Neuronal stem cell (in vitro differentiated cells): ENCODE measurements at regions not wholly inside any gene's neighbourhood (a gene's known extent, or its start where the extent isn't known, plus 50 kb on each side); places are given as distances from the start of the nearest gene placed in this dataset.

Experiments
- DNase-seq: peaks from one replicate; pipeline ENCODE4 v3.0.0-alpha.2; 2013; ENCODE audit warnings: low spot score
- H2AFZ ChIP-seq: one replicate; pipeline ENCODE4 v1.6.1; 2013; ENCODE audit warnings: mild to moderate bottlenecking, low read length, inconsistent platforms
- H2AK5ac ChIP-seq: 2 replicates; pipeline ENCODE4 v1.6.1; 2013; ENCODE audit warnings: low read depth, mild to moderate bottlenecking, inconsistent platforms, low read length, moderate library complexity, mixed read lengths
- H2BK120ac ChIP-seq: 2 replicates; pipeline ENCODE4 v1.6.1; 2013; ENCODE audit warnings: low read depth, mild to moderate bottlenecking, inconsistent platforms, low read length, moderate library complexity, mixed read lengths
- H2BK12ac ChIP-seq: one replicate; pipeline ENCODE4 v1.6.1; 2013; ENCODE audit warnings: low read length, inconsistent platforms
- H2BK15ac ChIP-seq: 2 replicates; pipeline ENCODE4 v1.6.1; 2013; ENCODE audit warnings: mild to moderate bottlenecking, low read length, inconsistent platforms, mixed read lengths
- H2BK5ac ChIP-seq: one replicate; pipeline ENCODE4 v1.6.1; 2013; ENCODE audit warnings: inconsistent platforms, mild to moderate bottlenecking, low read length, moderate library complexity
- H3K14ac ChIP-seq: one replicate; pipeline ENCODE4 v1.6.1; 2013; ENCODE audit warnings: low read length, inconsistent platforms
- H3K18ac ChIP-seq: 2 replicates; pipeline ENCODE4 v1.6.1; 2013; ENCODE audit warnings: low read length, inconsistent platforms
- H3K23ac ChIP-seq: 2 replicates; pipeline ENCODE4 v1.6.1; 2013; ENCODE audit warnings: low read depth, mild to moderate bottlenecking, mixed read lengths, low read length, inconsistent platforms; ENCODE audit not compliant: poor library complexity
- H3K27ac ChIP-seq: replicated peaks from 3 replicates; pipeline ENCODE4 v1.5.1; 2013; ENCODE audit warnings: low read length, inconsistent platforms
- H3K27me3 ChIP-seq, 3 experiments: 2 replicates each; pipeline ENCODE4 v1.6.1; 2013; ENCODE audit warnings: low read length in 3 of 3, mild to moderate bottlenecking in 2 of 3, inconsistent platforms in 1 of 3, low read depth in 1 of 3, mixed read lengths in 1 of 3, moderate library complexity in 1 of 3; ENCODE audit not compliant: control insufficient read depth in 3 of 3, insufficient read depth in 3 of 3
- H3K36me3 ChIP-seq, 2 donors: replicated peaks in 1 of 2; 2 replicates each; pipeline ENCODE4 v1.6.1; 2013; ENCODE audit warnings: low read length in 2 of 2; ENCODE audit not compliant: control insufficient read depth in 2 of 2, insufficient read depth in 2 of 2
- H3K4ac ChIP-seq: 2 replicates; pipeline ENCODE4 v1.6.1; 2013; ENCODE audit warnings: inconsistent platforms, mild to moderate bottlenecking, low read length, moderate library complexity
- H3K4me1 ChIP-seq, 2 donors: 1 replicate in 1 of 2; 2 replicates in 1 of 2; pipeline ENCODE4 v1.6.1; 2013; ENCODE audit warnings: low read length in 2 of 2, low read depth in 1 of 2; ENCODE audit not compliant: control insufficient read depth in 2 of 2, insufficient read depth in 1 of 2
- H3K4me2 ChIP-seq: one replicate; pipeline ENCODE4 v1.6.1; 2013; ENCODE audit warnings: mild to moderate bottlenecking, low read length, inconsistent platforms; ENCODE audit not compliant: insufficient read depth, poor library complexity, severe bottlenecking
- H3K4me3 ChIP-seq, 2 donors: 2 replicates each; pipeline ENCODE4 v1.5.1; 2013; ENCODE audit warnings: low read length in 2 of 2, mild to moderate bottlenecking in 2 of 2, inconsistent platforms in 1 of 2, moderate library complexity in 1 of 2
- H3K79me1 ChIP-seq: one replicate; pipeline ENCODE4 v1.6.1; 2013; ENCODE audit warnings: low read depth, mild to moderate bottlenecking, inconsistent platforms, low read length, moderate library complexity
- H3K9ac ChIP-seq: one replicate; pipeline ENCODE4 v1.6.1; 2013; ENCODE audit warnings: mild to moderate bottlenecking, low read depth, low read length, inconsistent platforms; ENCODE audit not compliant: poor library complexity
- H3K9me3 ChIP-seq, 2 donors: replicated peaks in 1 of 2; 2 replicates each; pipeline versions ENCODE3 to v1.6.1; 2013; ENCODE audit warnings: low read length in 2 of 2, mild to moderate bottlenecking in 2 of 2, inconsistent platforms in 1 of 2, low read depth in 1 of 2, mixed read lengths in 1 of 2, moderate library complexity in 1 of 2; ENCODE audit not compliant: control insufficient read depth in 2 of 2, insufficient read depth in 1 of 2
- H4K8ac ChIP-seq: one replicate; pipeline ENCODE4 v1.6.1; 2013; ENCODE audit warnings: low read depth, mild to moderate bottlenecking, inconsistent platforms, low read length, moderate library complexity
- H4K91ac ChIP-seq: one replicate; pipeline ENCODE4 v1.6.1; 2013; ENCODE audit warnings: low read length, low read depth, mild to moderate bottlenecking, inconsistent platforms; ENCODE audit not compliant: poor library complexity
- WGBS, 2 donors: extraction: QIAGEN DNeasy Blood & Tissue Kit; methylation state at CpG; one replicate each; pipeline ENCODE4 v1.1.7; 2013; ENCODE audit warnings: missing lambda C conversion rate in 2 of 2, mixed read lengths in 1 of 2; ENCODE audit not compliant: insufficient read length in 2 of 2, insufficient replicate concordance in 1 of 2; ENCODE audit errors: extremely low coverage in 2 of 2; 5-methylcytosine and 5-hydroxymethylcytosine counted together

DNA sequence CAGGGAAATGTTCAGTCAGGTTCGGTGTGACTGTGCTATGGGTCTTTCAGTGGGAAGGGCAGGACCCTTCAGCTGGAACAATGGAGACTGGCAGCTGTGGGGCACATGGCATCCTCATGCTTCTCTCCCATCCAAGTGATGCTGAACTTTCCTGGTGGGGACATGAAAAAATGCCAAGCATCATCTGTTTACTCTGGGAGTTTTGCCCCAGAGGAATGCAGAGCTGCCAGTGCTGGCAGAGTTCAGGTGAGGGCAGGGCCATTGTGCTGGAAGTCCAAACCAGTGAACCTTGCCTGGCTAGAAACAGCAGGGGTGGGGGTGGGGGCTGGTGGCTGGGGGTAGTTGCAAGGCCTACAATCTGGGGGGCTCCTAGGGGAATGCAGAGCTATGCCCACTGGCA, 1320.6 kb downstream of the PCDH9 start:
- Histone ChIP-seq H3K14ac (no peak overlapping the region), H3K79me1 (no peaks in the 10 kb centered on the region), H4K91ac (no peak overlapping the region), H2BK120ac (no peak overlapping the region), H3K4ac (no peak overlapping the region), H3K9me3 (peaks cover 0 to 3% of the 10 kb centered on the region in 2 donors), H3K23ac (no peak overlapping the region), H2AFZ (no peak overlapping the region), H3K27ac (no peak overlapping the region), H2AK5ac (no peak overlapping the region), H3K9ac (no peak overlapping the region), H3K4me1 (no peaks in the 10 kb centered on the region), H2BK12ac (no peak overlapping the region), H3K18ac (no peak overlapping the region), H3K4me2 (no peak overlapping the region), H4K8ac (no peak overlapping the region), H2BK5ac (no peak overlapping the region), H2BK15ac (no peak overlapping the region), H3K36me3 (no peaks in the 10 kb centered on the region), H3K4me3 (no peak overlapping the region), H3K27me3 (no peaks in the 10 kb centered on the region)
- no peak for DNase-seq
- WGBS, 2 donors = no CpG with 5 or more reads among the region's 1 CpG

DNA sequence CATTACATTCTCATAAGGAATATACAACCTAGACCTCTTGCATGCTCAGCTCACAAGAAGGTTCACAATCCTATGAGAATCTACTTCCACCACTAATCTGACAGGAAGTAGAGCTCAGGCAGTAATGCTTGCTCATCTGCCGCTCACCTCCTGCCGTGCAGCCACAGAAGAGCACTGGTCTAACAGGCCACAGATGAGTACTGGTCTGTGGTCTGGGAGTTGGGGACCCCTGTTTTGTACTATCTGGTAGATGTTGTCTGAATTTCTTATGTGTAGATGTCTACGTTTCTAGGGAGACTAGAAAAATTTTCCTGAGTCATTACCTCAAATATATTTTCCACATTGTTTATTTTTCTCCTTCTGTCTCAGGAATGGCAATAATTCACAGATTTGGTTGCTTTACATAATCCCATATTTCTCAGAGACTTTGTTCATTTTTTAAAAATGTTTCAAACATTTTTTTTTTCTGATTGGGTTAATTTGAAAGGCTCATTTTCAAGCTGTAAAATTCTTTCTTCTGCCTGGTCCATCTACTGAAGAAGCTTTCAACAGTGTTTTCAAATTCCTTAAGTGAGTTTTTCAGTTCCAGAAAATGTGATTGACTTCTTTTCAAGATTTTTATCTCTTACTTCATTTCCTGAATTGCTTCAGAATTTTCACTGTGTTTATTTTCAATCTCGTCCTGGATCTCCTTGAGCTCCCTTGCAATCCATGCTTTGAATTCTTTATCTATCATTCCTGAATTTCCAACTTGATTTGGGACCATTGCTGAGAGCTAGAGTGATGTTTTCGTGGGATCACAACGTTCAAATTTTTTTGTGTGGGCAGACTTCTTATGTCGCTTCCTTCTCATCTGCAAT, 1322.2 kb downstream of the PCDH9 start:
- Histone ChIP-seq H3K27me3 (no peaks in the 10 kb centered on the region), H3K27ac (no peak overlapping the region), H3K9ac (no peak overlapping the region), H4K8ac (no peak overlapping the region), H3K14ac (no peak overlapping the region), H3K4me1 (no peaks in the 10 kb centered on the region), H3K4me3 (no peak overlapping the region), H3K79me1 (no peaks in the 10 kb centered on the region), H3K4ac (no peak overlapping the region), H3K9me3 (peaks cover 0 to 3% of the 10 kb centered on the region in 2 donors), H3K18ac (no peak overlapping the region), H2BK120ac (no peak overlapping the region), H2AFZ (no peak overlapping the region), H3K36me3 (no peaks in the 10 kb centered on the region), H4K91ac (no peak overlapping the region), H2BK5ac (no peak overlapping the region), H2BK15ac (no peak overlapping the region), H3K4me2 (no peak overlapping the region), H2AK5ac (no peak overlapping the region), H3K23ac (no peak overlapping the region), H2BK12ac (no peak overlapping the region)
- no peak for DNase-seq
- WGBS, 2 donors = no CpG with 5 or more reads among the region's 7 CpGs

DNA sequence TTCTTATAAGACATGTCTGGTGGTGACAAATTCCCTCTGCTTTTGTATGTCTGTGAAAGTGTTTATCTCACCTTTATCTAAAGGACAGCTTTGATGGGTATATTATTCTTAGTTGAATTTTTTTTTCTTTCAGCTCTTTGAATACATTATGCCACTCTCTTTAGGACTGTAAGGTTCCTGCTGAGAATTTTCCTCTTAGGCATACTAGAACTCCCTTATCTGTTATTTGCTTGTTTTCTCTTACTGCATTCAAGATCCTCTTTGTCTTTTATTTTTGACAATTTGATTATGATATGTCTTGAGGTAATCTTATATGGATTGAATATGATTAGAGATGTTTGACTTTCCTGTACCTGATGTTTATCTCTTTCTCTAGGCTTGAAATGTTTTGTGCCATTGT, 1328.4 kb downstream of the PCDH9 start:
- H3K4ac ChIP-seq = no peak overlapping the region
- no peak overlapping the region for H3K18ac ChIP-seq
- no peak overlapping the region for H3K4me3 ChIP-seq
- H3K79me1 ChIP-seq = no peaks in the 10 kb centered on the region
- H2BK120ac ChIP-seq = no peak overlapping the region
- H3K9me3 ChIP-seq = peaks cover 0 to 4% of the 10 kb centered on the region in 2 donors
- H3K27ac ChIP-seq = no peak overlapping the region
- H4K8ac ChIP-seq = no peak overlapping the region
- no peak overlapping the region for H4K91ac ChIP-seq
- no peak overlapping the region for H3K14ac ChIP-seq
- no peak overlapping the region for H3K4me2 ChIP-seq
- H3K23ac ChIP-seq = no peak overlapping the region
- no peak overlapping the region for H2BK15ac ChIP-seq
- H3K27me3 ChIP-seq = no peaks in the 10 kb centered on the region
- H3K4me1 ChIP-seq = no peaks in the 10 kb centered on the region
- H2BK12ac ChIP-seq = no peak overlapping the region
- H2AFZ ChIP-seq = no peak overlapping the region
- H3K9ac ChIP-seq = no peak overlapping the region
- no peak overlapping the region for H2AK5ac ChIP-seq
- no peak overlapping the region for H2BK5ac ChIP-seq
- H3K36me3 ChIP-seq = no peaks in the 10 kb centered on the region
- DNase-seq = no peak

DNA sequence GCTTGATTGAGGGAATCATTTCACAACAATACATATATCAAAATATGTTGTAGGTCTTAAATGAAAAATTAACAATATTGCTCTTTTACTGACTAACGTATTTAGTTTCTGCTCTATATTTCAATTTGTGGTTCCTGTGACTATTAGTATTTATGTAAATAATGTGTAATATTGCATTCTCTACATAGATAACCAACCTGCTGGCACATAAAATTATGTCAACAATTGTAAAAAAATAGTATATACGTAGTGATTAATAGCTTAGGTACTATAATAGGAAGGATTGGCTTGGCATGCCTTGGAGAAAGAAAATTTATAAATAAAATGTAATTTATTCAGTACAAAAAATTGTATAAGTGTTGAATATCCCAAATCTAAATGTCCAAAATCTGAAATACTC, 1336.1 kb downstream of the PCDH9 start:
- Histone ChIP-seq H3K27me3 (no peaks in the 10 kb centered on the region), H3K14ac (no peak overlapping the region), H3K4me3 (no peak overlapping the region), H3K4ac (no peak overlapping the region), H3K9me3 (no peaks in the 10 kb centered on the region), H3K36me3 (no peaks in the 10 kb centered on the region), H4K8ac (no peak overlapping the region), H3K79me1 (no peaks in the 10 kb centered on the region), H3K4me1 (no peaks in the 10 kb centered on the region), H4K91ac (no peak overlapping the region), H2AK5ac (no peak overlapping the region), H2AFZ (no peak overlapping the region), H2BK12ac (no peak overlapping the region), H2BK5ac (no peak overlapping the region), H3K18ac (no peak overlapping the region), H2BK120ac (no peak overlapping the region), H3K4me2 (no peak overlapping the region), H3K27ac (no peak overlapping the region), H2BK15ac (no peak overlapping the region), H3K9ac (no peak overlapping the region), H3K23ac (no peak overlapping the region)
- DNase-seq = no peak
- no CpG with 5 or more reads among the region's 2 CpGs for WGBS, 2 donors
